Activated naive CD4-positive, alpha-beta T cell treated with anti-CD3 and anti-CD28 coated beads, Interleukin-2, amount 50 U/mL, for 72 hours (primary cell): ENCODE measurements at regions not wholly inside any gene's neighbourhood (a gene's known extent, or its start where the extent isn't known, plus 50 kb on each side); places are given as distances from the start of the nearest gene placed in this dataset.

Experiments used
- ATAC-seq, 2 donors: fragments of 150-1000 bp; cut with Tn5 transposase; 2 replicates each; pipeline ENCODE4 v1.10.0; 2021; ENCODE audit warnings: mild to moderate bottlenecking in 2 of 2, moderate library complexity in 2 of 2
- DNase-seq, 2 donors: peaks; one replicate each; pipeline ENCODE4 v3.0.0; 2021 to 2022; ENCODE audit warnings: low spot score in 2 of 2
- H3K27ac Mint-ChIP-seq, 2 donors: one replicate each; pipeline ENCODE4 v1.8.0; 2022; ENCODE audit warnings: mild to moderate bottlenecking in 2 of 2, mixed read lengths in 2 of 2
- H3K36me3 Mint-ChIP-seq, 2 donors: one replicate each; pipeline ENCODE4 v1.8.0; 2022; ENCODE audit warnings: mixed read lengths in 2 of 2
- H3K9me3 Mint-ChIP-seq, 2 donors: one replicate each; pipeline ENCODE4 v1.8.0; 2022; ENCODE audit warnings: mixed read lengths in 2 of 2

DNA sequence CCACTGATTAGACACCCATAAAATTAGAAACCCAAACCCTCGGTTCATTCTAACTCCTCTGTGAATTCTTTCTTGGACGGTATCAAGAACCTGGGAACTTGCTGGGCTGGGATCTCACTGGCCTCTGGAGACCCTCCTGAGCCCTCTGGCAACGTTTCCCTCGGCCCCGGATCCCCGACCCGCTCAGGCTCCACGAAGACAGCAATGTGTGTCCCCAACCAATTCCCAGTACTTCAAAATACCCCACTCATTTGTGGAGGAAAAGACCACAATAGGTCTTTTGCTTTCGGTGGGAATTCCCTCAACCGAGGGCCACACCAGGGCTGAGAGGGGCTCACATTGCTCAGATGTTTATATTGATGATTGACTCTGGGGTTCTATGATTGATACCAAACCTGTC is 117.9 kb upstream of the PRR20G start:
- H3K27ac Mint-ChIP-seq: no peak overlapping the region

DNA sequence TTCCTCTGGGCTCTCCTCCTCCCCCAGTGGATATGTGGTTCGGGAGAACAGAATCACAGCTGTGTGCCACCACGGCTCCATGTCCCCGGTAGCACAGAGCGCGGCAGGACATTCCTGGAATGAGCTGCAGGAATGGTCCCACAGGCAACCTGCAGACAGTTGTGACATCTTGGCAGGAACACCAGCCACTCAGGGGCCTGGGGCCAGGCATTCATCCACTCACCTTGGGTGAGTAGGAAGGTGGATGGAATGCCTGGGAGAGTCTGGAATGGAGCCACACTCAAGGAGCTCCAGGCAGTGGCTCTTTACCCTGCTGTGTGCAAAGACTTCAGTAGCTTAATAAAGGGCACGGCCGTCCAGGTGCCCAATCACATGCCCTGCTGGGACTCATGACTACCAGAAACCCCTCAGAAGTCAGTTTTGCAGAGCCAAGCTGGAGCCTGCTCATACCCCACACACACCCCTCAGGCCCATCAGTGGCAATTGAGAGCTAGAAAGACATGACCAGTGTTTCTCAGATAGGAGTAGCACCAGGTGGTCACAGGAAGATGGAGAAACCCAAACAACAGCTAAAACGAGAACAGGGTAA is 117.3 kb upstream of the PRR20G start:
- ATAC-seq (no peak), DNase-seq (peak in 1 of 2 donors; percentile 30)
- H3K27ac Mint-ChIP-seq: no peak overlapping the region
- no peaks in the 10 kb centered on the region for H3K9me3 Mint-ChIP-seq
- H3K36me3 Mint-ChIP-seq: no peaks in the 10 kb centered on the region

More for the DNA sequence above, 117.9 kb upstream of the PRR20G start:
- no peaks in the 10 kb centered on the region for H3K36me3 Mint-ChIP-seq
- no peaks in the 10 kb centered on the region for H3K9me3 Mint-ChIP-seq
- ATAC-seq (no peak), DNase-seq (peak in 1 of 2 donors; percentile 14)

DNA sequence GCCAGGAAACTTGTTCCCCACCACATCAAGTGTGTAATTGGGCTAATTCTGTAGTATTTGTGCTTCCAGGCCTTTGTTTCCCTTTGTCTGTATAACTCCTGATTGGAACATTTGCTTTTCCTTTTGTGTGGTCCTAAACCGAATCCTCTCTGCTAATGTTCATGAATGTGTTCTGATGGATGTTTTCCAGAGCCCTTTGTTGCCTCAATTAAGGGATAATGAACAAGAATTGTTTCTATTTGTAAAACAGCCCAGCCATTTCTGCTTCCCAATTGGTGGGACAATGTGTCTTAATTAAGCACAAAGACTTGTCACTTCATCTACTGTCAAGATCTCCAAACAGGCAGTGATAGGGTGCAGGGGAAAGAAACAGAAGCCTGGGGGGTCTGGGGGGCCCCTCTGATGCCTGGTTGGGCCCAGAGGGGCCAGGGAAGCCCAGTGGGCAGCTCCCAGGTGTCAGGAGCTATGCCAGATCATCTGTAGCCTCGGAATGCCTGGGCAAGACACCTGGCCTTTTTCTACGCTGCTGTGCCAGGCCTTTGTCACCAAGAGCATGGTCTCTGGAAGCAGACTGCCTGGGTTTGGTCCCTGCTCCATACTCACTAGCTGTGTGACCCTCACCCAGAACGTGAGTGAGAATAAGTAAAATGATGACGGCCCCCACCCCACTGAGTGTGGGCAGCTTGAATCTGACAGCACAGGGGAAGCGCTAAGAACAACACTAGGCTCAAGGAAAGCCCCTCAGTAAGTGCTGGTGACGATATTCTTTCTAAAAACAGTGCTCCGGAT is 116.6 kb upstream of the PRR20G start:
- DNase-seq (no peak), ATAC-seq (no peak)
- Mint-ChIP-seq H3K9me3 (no peaks in the 10 kb centered on the region), H3K27ac (no peak overlapping the region), H3K36me3 (no peaks in the 10 kb centered on the region)

DNA sequence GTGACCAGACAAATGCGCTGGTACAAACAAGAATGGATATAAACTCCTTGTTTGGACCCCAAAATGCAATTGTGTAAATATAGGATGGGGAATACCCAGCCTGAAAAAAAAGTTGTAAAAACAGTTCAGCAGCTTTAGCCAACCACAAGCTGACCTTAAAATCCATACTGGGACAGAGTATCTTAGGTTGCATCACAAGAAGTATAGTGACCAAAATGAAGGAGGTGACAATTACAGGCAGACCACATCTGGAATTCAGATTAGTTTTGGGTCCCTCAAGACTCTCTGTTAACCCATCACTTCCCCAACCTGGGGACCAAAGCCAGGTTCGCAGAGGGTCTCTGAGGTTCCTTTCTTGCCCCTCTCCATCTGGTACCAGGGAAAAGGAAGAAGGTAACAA is 115.9 kb upstream of the PRR20G start:
- Mint-ChIP-seq H3K27ac (peak overlapping the region in 1 of 2 donors; percentile 55), H3K36me3 (no peaks in the 10 kb centered on the region), H3K9me3 (no peaks in the 10 kb centered on the region)
- DNase-seq (no peak), ATAC-seq (no peak)

DNA sequence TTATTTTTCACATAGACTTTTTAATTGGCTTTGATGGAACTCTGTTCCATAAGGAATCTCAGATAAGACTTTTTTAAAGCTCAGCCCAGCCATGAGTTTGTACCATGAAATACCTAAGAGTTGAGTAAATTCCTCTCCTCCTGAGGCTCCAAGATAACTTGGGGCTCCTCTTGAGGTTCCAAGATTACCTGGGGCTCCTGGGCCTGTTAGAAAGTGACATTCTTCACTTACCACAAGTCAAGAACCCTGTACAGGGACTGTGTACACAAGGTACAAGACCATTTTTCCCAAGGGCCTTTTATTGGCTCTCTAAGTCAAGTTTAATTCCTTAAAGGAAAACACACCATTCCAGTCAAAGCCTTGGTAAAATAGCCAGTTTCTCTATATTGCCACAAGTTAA is 111.3 kb upstream of the PRR20G start:
- Mint-ChIP-seq H3K9me3 (no peaks in the 10 kb centered on the region), H3K27ac (no peak overlapping the region), H3K36me3 (no peaks in the 10 kb centered on the region)
- ATAC-seq (no peak), DNase-seq (no peak)

DNA sequence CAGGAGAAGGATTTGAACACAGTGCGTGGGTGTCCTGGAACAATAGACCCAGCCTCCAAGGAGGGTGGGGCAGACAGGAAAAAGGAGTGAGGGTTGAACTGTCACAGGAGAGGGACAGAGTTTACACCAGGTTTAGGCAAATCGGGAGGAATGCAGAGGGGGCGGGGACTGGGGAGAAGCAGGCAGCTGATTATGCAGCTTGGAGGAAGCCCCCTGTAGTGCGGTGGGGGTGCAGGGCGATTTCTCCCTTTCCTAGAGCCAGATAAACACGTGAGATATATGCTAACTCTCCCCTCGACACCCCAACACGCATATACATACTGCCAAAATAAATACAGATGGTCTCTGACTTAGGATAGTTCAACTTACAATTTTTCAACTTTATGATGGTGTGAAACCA is 108.6 kb upstream of the PRR20G start:
- Mint-ChIP-seq H3K36me3 (no peaks in the 10 kb centered on the region), H3K27ac (no peak overlapping the region), H3K9me3 (no peaks in the 10 kb centered on the region)
- no peak for DNase-seq
- no peak for ATAC-seq

DNA sequence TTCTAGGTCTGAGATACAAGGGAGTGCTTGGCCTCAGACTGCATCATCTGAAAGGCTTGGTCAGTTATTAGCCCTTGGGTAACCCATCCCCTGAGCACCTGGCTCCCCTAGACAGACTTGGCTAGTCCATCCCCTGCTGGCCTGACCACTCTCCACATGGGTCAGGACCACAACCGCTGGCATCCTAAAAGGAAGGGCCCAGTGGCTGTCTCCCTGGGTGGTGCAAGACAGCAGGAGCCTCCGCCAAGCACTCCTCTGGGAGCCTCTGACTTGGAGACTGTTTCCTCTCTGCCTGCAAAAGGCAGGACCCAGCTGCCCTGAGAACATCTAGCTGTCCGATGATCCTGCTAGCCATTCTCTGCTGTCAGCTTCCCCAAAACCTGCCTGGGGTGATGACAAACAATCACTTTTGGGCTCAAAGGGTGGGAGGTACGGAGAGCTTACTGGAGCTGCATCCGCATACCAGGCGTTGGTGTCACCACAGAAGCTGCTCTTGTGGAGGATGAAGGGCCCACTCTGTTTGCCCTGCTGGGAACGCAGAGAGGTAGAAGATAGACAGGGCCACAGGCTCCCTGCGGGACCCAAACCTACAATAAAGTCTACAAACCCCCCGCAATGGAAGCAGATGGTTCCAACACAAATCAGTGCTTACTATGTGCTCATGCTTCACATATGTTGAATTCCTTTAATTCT is 108.0 kb upstream of the PRR20G start:
- Mint-ChIP-seq H3K36me3 (no peaks in the 10 kb centered on the region), H3K9me3 (no peaks in the 10 kb centered on the region), H3K27ac (no peak overlapping the region)
- no peak for DNase-seq
- ATAC-seq: no peak

DNA sequence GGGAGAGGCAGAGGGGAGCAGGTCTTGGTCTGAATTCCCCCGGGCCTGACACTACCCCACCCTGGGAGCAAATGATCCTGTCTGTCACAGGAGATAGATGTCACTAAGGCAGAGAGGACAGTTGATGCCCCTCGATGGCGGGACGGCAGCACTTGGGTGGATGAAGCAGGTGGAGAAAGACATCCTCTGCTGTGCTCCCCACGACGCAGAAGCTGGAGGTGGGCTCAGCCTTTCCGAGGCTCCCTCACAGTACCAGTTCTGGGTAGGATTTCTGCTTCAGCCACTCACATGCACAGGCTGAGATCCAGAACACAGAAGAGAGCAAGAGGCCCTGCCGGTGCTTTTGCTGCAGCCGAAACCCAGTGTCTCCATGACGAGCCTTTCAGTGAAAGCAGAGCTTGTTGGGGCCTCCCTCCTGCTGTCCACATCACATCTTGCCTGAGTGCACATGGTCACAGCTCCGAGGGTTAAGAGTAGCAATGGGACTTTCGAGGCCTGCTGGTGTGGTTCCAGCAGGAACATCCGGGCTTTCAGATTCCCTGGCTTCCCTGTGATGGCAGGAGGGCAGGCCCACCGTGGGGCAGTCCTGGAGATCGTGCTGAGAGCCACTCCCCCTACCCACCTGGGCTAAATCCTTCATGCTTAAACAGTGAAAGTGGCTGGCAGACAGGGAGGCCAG is 107.3 kb upstream of the PRR20G start:
- ATAC-seq (no peak), DNase-seq (no peak)
- no peaks in the 10 kb centered on the region for H3K9me3 Mint-ChIP-seq
- no peaks in the 10 kb centered on the region for H3K36me3 Mint-ChIP-seq
- no peak overlapping the region for H3K27ac Mint-ChIP-seq

DNA sequence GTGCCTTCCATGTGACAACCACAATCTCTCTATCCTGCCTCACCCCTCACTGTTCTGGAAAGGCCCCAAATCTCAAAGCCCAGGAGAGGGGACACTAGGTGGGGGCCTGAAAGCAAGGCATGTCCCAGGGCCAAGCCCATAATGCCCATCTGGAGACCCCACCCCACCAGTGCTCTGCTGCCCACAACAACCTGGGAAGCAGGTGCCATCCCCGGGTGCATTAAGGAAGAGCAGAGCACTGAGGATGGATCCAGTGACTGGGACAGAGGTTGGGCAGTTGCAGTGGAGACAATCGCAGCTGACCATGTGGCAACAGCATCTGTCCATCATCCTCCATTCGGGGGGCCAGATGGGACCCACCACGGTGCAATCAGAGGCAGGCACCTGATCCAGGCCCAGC is 106.2 kb upstream of the PRR20G start:
- Mint-ChIP-seq H3K27ac (no peak overlapping the region), H3K36me3 (no peaks in the 10 kb centered on the region), H3K9me3 (no peaks in the 10 kb centered on the region)
- ATAC-seq: no peak
- DNase-seq: no peak

DNA sequence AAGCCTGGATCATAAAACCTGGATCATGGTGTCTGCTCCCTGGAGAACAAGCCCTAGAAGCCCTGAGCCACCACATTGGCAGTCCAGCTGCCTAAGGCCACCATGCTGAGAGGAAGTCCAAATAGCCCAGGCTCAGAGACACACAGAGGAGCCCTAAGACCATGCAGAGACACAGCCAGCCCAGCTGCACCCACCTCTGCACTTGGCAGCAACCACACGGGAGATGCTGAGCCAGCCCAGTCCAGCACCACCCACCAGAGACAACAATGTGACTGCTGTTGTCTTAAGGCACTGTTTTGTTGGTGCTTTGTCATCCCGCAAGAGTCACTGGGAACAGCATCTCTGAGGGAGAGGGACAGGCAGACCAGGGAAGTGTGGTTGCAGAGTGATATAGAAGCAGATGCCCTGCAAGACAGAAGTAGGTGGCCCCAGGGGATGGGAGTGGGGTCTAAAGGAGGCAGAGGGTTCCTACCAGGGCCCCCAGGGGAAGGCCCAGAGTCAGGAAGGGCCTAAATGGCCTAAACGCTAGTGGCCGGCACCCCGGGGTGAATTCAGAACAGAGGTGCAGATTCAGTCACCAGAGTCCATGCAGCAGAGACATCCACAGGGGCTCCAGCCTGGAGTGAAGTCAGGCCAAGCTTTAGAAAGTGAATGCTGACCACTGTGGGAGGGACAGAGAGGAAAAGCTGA is 105.4 kb upstream of the PRR20G start:
- no peak for ATAC-seq
- DNase-seq: no peak
- H3K27ac Mint-ChIP-seq: no peak overlapping the region
- no peaks in the 10 kb centered on the region for H3K9me3 Mint-ChIP-seq
- no peaks in the 10 kb centered on the region for H3K36me3 Mint-ChIP-seq

DNA sequence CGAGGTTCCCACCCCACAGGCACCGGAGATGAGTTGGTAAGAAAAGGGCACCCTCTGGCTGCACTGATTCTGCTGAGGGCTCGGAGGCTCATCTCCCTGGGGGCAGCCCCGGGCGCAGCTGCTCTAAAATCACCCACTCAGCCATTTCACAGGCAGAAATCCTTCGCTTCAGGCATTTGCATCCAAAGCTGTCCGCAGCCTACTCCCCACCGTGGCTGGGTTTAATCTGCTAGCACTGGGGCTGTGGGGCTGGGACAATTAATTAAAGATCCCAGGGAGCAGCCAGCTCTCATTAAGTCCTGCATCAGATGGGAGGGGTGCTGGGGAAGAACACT is 104.3 kb upstream of the PRR20G start:
- Mint-ChIP-seq H3K9me3 (no peaks in the 10 kb centered on the region), H3K27ac (no peak overlapping the region), H3K36me3 (no peaks in the 10 kb centered on the region)
- ATAC-seq (no peak), DNase-seq (no peak)

DNA sequence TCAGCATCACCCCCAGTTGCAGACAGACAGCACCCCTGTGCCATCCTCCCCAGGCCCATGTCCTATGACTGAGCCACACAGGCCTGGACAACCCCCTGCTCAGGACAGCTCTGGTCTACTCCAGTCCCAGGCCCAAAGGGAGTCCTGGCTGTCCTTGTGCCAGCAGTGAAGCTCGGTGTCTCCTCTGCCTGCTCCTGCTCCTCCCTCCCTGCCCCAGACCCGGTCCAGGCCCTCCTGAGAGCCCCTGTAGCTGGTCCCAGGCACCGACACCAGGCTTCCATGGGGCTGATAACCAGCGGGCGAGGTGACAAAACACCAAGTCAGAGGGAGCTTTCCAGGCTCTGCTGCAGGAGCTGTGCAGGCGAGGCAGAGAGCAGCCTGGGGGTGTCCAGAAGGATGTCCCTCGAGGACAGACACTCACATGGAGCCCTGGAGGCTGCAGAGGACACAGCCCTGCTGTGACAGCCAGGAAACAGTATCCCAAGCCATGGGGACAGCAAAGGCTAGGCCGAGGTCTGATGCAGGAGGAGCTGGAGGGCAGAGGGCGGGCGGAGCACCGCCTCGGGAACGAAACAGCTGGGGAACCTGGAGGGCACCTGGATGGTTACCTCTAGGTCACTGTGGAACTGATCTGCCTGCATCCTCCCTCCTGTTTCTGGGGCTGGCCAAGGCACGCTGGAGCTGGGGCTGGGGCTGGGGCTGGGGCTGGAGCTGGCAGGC is 103.8 kb upstream of the PRR20G start:
- Mint-ChIP-seq H3K9me3 (no peaks in the 10 kb centered on the region), H3K27ac (no peak overlapping the region)
- ATAC-seq: no peak

DNA sequence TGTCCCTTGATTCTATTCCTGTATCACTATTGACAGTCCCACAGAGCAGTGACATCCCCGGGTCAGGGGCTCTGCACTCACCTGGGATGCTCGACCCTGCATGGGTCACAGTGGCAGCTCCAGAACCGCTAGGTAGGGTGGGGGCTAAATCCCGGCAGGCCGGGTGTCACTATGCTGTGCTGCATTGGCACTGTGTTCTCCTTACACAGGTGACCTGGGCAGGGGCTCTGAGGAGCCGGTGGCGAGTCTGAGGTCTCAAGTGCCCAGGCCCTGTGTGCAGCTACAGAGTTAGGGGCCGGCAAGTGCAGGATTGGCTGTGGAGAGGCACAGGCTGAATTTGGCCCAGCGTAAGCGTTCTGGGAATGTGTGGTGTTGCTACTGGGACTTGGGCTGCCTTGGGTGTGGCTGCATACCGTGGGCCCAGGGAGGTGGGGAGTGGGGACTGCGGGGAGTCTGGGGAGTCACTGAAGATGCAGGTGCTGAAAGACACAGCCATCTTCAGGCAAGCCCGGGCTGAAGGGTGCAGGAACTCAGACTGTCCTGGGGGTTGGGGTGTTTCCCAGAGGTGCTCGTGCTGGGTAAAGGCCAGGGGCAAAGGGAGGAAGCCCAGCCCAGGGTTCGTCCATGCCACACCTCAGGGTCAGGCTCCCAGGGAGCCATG is 102.6 kb upstream of the PRR20G start:
- Mint-ChIP-seq H3K9me3 (no peaks in the 10 kb centered on the region), H3K36me3 (no peaks in the 10 kb centered on the region)
- no peak for ATAC-seq

More for the DNA sequence above, 103.8 kb upstream of the PRR20G start:
- H3K36me3 Mint-ChIP-seq: no peaks in the 10 kb centered on the region
- DNase-seq: no peak

DNA sequence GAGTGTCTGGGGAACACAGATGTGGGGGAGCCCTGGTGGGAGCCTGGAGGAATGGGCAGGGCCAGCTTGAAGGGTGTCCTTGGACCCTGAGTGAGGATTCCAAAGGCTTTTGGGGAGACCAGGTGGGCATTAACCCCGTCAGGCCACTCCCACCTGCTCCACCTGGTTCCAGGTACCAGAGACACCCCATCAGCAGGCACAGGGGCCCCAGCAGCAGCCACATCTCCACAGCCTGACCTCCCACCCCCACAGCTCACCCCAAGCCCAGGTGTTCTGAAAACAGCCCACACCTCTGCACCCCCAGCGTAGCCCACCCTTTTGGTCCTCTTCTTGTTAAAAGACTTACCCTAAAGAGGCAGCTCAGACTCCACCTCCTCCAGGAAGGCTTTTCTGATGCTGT is 102.1 kb upstream of the PRR20G start:
- DNase-seq (no peak), ATAC-seq (no peak)
- no peaks in the 10 kb centered on the region for H3K9me3 Mint-ChIP-seq
- H3K36me3 Mint-ChIP-seq: no peaks in the 10 kb centered on the region
- H3K27ac Mint-ChIP-seq: no peak overlapping the region

More for the DNA sequence above, 102.6 kb upstream of the PRR20G start:
- no peak overlapping the region for H3K27ac Mint-ChIP-seq
- no peak for DNase-seq

DNA sequence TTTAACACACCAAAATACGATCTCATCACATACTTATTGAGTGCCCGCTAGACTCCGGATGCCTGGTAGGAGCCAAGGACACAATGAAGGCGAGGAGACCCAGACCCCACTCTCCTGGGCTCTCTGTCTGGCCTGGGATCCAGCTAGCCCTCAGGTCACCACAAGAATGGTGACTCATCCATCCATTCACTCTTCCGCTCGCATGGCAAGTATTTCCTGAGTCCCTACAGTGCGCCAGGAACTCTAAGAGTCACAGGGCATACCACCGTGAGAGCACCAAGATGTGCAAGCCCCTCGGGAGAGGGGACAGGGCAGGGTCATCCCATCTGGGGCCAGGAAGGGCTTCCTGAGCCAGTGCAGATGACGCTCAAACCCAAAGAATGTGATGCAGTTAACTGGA is 101.6 kb upstream of the PRR20G start:
- H3K27ac Mint-ChIP-seq: no peak overlapping the region
- no peaks in the 10 kb centered on the region for H3K9me3 Mint-ChIP-seq
- no peak for ATAC-seq
- H3K36me3 Mint-ChIP-seq: no peaks in the 10 kb centered on the region
- no peak for DNase-seq

DNA sequence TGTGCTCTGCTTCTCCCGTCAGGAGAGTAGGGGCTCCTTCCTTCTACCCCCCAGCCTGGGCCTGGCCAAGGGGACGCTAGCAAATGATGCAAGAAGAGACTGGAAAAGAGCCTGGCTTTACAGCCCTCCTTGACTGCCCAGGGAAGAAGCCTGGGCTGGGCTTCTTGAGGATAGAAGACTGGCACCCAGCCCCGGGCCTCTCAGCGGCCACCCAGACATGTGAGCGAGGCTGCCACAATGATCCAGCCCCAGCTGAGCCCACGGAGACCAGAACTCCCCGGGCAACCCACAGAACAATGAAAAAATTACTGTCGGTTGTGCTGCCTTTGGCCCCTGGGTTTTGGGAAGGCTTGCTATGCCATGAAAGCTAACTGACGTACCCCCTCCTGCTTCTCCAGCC is 100.6 kb upstream of the PRR20G start:
- no peak overlapping the region for H3K27ac Mint-ChIP-seq
- ATAC-seq: no peak

More for the DNA sequence above, 100.6 kb upstream of the PRR20G start:
- DNase-seq: peak in 1 of 2 donors; percentile 14
- H3K9me3 Mint-ChIP-seq: no peaks in the 10 kb centered on the region
- no peaks in the 10 kb centered on the region for H3K36me3 Mint-ChIP-seq
